ENCODE measurements at regions not wholly inside any gene's neighbourhood (a gene's known extent, or its start where the extent isn't known, plus 50 kb on each side); places are given as distances from the start of the nearest gene placed in this dataset.

- DNase-seq (ENCODE audit: low spot score), result no peak
- in situ Hi-C loops (cut with HindIII; ENCODE audit: low sequenced_read_pairs), result no loop called here
These were observed 198.6 kb downstream of the KIF18A start for GRCh38 chr11:27909386-27909785.

DNA sequence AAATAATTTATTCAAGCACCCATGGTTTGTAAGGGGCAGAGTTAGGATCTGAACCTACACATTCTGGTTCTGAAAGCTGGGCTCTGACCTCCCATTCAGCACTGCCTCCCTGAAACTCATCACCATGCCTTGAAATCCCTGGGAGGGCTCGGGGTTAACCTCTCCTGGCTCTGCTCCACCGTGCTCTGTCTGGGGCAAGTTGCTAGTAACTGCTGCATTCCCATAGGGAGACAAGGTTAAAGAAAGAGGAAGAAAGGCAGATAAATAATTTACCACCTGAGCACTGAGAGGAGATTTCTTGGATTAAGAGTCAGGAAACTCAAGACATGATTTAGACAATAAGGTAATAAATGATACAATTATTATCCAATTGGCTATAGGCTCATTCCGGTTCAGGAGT lies 199.3 kb downstream of the KIF18A start:
- in situ Hi-C loops (cut with HindIII; ENCODE audit: low sequenced_read_pairs), result no loop called here
- DNase-seq (ENCODE audit: low spot score), result no peak

DNA sequence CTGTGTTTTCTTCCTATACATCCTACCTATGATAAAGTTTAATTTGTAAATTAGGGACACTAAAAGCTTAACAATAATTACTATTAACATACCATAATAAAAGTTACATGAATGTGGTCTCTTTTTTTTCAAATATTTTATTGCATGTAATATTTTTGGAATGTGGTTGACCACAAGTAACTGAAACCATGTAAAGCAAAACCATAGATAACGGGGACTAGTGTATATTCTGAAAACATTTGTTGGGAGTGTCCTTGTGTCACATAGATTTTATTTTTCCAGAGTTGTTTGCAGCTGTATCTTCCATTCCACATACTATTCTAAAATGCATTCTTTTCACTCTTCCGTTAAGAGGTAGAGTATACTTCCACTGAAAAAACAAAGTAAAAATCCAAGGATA lies 200.4 kb downstream of the KIF18A start:
- DNase-seq (ENCODE audit: low spot score), result no peak
- in situ Hi-C loops (cut with HindIII; ENCODE audit: low sequenced_read_pairs), result no loop called here

- in situ Hi-C loops (cut with HindIII; ENCODE audit: low sequenced_read_pairs), result no loop called here
These were observed 200.9 kb downstream of the KIF18A start for GRCh38 chr11:27907091-27907490.

GRCh38 chr11:27904358-27905055 lies 203.4 kb downstream of the KIF18A start:
- in situ Hi-C loops (cut with HindIII; ENCODE audit: low sequenced_read_pairs), result no loop called here
- no peak for DNase-seq (ENCODE audit: low spot score)

More at GRCh38 chr11:27907091-27907490, 200.9 kb downstream of the KIF18A start:
- no peak for DNase-seq (ENCODE audit: low spot score)

DNA sequence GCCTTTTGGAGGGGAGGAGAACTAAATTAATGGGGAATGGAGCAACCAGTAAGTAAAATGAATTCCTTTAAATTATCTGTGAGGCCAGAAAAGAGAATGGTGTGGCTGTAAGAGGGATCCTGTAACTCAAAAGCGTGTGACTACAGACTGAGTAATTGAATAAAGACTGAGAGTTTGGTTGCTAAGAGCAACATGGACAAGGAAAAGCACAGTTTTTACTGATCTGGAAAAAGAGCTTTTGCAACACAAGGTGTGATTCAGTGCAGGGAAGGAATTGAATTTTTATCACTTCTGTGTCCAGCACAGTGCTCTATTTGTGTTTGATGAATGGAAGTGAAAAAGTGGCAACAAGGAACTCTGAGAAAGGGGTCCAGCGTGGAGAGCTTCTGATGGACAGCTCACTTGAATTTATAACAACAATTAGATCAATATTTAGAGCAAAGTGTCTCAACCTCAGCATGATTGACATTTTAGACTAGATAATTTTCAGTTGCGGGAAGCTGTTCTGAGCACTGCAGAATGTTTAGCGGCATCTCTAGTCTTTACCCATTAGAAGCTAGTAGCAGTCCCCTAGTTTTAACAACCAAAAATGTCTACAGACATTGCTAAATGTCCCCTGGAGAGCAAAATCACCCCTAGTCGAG lies 202.8 kb upstream of the BDNF start:
- DNase-seq (ENCODE audit: low spot score), result no peak
- in situ Hi-C loops (cut with HindIII; ENCODE audit: low sequenced_read_pairs), result no loop called here

DNA sequence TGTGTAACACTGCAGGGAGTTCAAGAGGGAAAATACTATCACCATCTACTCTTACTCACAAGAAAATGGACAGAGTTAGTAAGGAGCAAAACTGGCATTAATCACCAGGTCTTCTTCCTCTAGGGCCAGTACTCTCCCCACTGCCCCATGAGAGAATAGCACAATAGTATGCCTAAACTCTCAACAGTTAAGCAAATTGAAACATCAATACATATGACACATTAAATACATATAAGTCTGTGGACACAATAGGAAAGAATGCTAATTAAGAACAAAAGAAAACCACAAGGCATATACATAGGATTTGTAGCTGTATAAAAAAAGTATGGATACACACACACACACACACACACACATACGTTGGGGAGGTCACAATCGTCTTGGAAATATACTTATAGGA lies 197.9 kb upstream of the BDNF start:
- no peak for DNase-seq (ENCODE audit: low spot score)
- in situ Hi-C loops (cut with HindIII; ENCODE audit: low sequenced_read_pairs), result no loop called here

DNA sequence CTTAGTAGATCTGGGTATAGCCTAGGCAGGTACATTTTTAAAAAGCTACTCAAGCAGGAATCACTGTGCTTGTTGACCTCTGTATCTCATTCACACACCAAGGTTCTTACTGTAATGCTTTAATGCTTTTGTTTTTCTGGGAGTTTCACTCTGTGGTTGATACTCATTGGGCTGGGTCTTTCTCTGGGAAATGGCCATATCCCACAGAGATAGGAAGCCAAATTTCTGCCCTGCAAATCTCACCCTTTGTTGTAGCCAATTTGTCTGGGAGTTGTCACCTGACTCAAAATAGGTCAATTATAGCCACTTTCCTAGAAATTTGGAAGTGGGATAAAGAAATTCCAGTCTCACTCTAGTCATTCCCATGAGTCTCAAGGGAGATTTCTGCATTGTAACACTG lies 195.8 kb upstream of the BDNF start:
- no peak for DNase-seq (ENCODE audit: low spot score)
- in situ Hi-C loops (cut with HindIII; ENCODE audit: low sequenced_read_pairs), result no loop called here

GRCh38 chr11:27894552-27894951 lies 194.3 kb upstream of the BDNF start:
- DNase-seq (ENCODE audit: low spot score), result no peak
- in situ Hi-C loops (cut with HindIII; ENCODE audit: low sequenced_read_pairs), result no loop called here

- in situ Hi-C loops (cut with HindIII; ENCODE audit: low sequenced_read_pairs), result no loop called here
- DNase-seq (ENCODE audit: low spot score), result peak; percentile 4
These were observed 186.6 kb upstream of the BDNF start for GRCh38 chr11:27886857-27887256.

GRCh38 chr11:27882066-27882697 lies 181.9 kb upstream of the BDNF start:
- in situ Hi-C loops (cut with HindIII; ENCODE audit: low sequenced_read_pairs), result no loop called here
- no peak for DNase-seq (ENCODE audit: low spot score)

GRCh38 chr11:27875831-27876775 lies 175.8 kb upstream of the BDNF start:
- DNase-seq (ENCODE audit: low spot score), result no peak
- in situ Hi-C loops (cut with HindIII; ENCODE audit: low sequenced_read_pairs), result no loop called here

DNA sequence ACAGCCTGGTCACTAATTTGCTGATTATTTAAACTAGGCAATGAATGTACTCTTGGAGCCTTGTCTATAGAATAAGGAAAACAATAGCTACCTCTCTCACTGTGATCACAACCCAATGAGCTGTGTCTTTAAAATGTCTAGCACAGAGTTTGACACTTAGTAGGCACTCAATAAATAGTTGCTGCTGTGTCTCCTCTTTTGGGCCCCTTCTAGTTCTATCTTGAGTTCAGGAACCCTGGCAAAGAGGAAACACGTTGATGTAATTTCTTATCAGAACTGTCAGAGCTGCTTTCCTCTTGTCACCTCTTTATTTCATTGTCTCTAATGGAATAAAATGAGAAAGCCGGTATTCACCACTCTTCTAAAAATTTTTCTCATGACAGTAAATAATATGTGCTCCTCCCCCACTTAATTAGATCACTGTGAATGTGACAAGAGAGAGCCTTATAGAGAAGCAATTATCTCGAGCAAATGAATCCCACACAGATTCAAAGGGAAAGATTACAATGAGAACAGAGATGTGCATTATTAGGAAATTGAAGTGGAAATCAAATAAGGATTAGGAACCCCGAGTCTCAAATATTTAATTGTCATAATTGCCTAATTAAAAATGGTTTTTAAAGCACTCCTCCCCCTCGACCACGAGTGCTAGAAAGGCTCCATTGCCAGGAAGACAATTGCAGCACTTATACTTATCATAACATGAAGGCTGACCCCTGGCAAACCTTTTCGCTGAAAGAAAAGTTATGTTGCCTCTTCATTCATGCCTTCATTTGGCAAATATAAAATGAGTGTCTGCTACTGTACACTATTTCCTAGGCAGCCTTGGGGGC lies 175.0 kb upstream of the BDNF start:
- in situ Hi-C loops (cut with HindIII; ENCODE audit: low sequenced_read_pairs), result no loop called here
- DNase-seq (ENCODE audit: low spot score), result no peak

GRCh38 chr11:27873664-27874063 lies 173.4 kb upstream of the BDNF start:
- DNase-seq (ENCODE audit: low spot score), result no peak
- in situ Hi-C loops (cut with HindIII; ENCODE audit: low sequenced_read_pairs), result no loop called here

- in situ Hi-C loops (cut with HindIII; ENCODE audit: low sequenced_read_pairs), result no loop called here
- no peak for DNase-seq (ENCODE audit: low spot score)
These were observed 170.8 kb upstream of the BDNF start for GRCh38 chr11:27871056-27871455.

DNA sequence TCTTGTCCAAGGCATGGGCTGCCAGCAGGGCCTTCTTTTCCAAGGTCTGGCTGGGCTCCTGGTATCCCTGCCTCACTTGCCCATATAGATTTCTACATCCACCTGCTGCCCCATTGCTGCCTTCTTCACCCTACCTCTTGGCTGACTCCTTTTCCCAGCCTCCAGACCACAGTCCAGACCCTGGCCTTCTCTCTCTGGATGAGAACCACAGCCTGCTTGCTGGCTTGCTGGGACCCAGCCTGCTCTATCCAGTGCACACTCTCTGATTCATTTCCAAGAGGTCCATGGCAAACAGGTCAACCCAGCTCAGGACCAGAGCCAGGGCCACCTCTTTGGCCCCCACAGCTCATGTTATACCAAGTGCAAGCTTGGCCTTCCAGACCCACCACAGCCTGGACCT lies 169.4 kb upstream of the BDNF start:
- in situ Hi-C loops (cut with HindIII; ENCODE audit: low sequenced_read_pairs), result no loop called here

GRCh38 chr11:27868709-27869108 lies 168.5 kb upstream of the BDNF start:
- DNase-seq (ENCODE audit: low spot score), result peak; percentile 14

More for the DNA sequence above, 169.4 kb upstream of the BDNF start:
- DNase-seq (ENCODE audit: low spot score), result no peak

DNA sequence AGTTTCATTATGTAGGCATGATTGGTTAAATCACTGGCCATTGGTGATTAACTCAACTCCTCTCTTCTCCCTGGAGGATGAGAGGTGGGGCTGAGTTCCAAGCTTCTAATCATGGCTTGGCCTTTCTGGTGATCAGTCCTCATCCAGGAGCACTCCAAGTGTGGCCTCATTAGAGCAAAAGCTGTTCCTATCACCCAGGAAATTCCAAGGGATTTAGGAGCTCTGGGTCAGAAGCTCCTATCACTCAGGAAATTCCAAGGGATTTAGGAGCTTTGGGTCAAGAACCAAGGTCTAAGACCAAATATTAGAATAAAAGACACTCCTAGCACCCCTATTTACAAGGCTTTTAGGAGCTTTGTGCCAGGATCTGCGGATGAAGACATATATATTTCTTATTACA lies 168.0 kb upstream of the BDNF start:
- peak; percentile 37 for DNase-seq (ENCODE audit: low spot score)
- in situ Hi-C loops (cut with HindIII; ENCODE audit: low sequenced_read_pairs), result no loop called here

More at GRCh38 chr11:27868709-27869108, 168.5 kb upstream of the BDNF start:
- in situ Hi-C loops (cut with HindIII; ENCODE audit: low sequenced_read_pairs), result no loop called here

- peak; percentile 11 for DNase-seq (ENCODE audit: low spot score)
- in situ Hi-C loops (cut with HindIII; ENCODE audit: low sequenced_read_pairs), result no loop called here
These were observed 164.8 kb upstream of the BDNF start for GRCh38 chr11:27865105-27865504.

Measured in G401 (cell line).